Spleen (tissue), 11 donors: ENCODE measurements at regions not wholly inside any gene's neighbourhood (a gene's known extent, or its start where the extent isn't known, plus 50 kb on each side); places are given as distances from the start of the nearest gene placed in this dataset.
"Not testable (repeated sequence)": the region's sequence is repeated elsewhere in the genome, so short reads cannot be mapped to it uniquely, and the experiment has no call there.

ENCODE experiments used
- DNase-seq: peaks from one replicate; pipeline ENCODE4 v3.0.0-alpha.2; 2020
- H3K27ac ChIP-seq, 8 donors: fragments of 200-600 bp; sonication (generic) in 7 of 8; 1 replicate in 4 of 8; 2 replicates in 4 of 8; pipeline versions ENCODE4 v1.5.0 to v1.8.0; 2016 to 2021; ENCODE audit warnings: inconsistent platforms in 4 of 8, mild to moderate bottlenecking in 4 of 8, moderate library complexity in 1 of 8
- H3K27me3 ChIP-seq, 7 donors: fragments of 200-600 bp; sonication (generic) in 6 of 7; replicated peaks in 1 of 7; 1 replicate in 4 of 7; 2 replicates in 3 of 7; pipeline versions ENCODE4 v1.5.0 to v1.8.0; 2016 to 2021; ENCODE audit warnings: inconsistent platforms in 3 of 7, mild to moderate bottlenecking in 1 of 7
- H3K36me3 ChIP-seq, 6 donors: fragments of 200-600 bp; sonication (generic) in 5 of 6; 1 replicate in 4 of 6; 2 replicates in 2 of 6; pipeline versions ENCODE4 v1.5.0 to v1.8.0; 2016 to 2021; ENCODE audit warnings: inconsistent platforms in 2 of 6
- H3K4me1 ChIP-seq, 6 donors: fragments of 200-600 bp; sonication (generic) in 5 of 6; 1 replicate in 3 of 6; 2 replicates in 3 of 6; pipeline versions ENCODE4 v1.5.0 to v1.8.0; 2016 to 2021; ENCODE audit warnings: inconsistent platforms in 3 of 6
- H3K4me3 ChIP-seq, 8 donors: fragments of 200-600 bp; sonication (generic) in 7 of 8; 1 replicate in 4 of 8; 2 replicates in 4 of 8; pipeline versions ENCODE4 v1.5.0 to v1.8.0; 2016 to 2021; ENCODE audit warnings: inconsistent platforms in 4 of 8, mild to moderate bottlenecking in 4 of 8, moderate library complexity in 2 of 8
- H3K9me3 ChIP-seq, 8 donors: fragments of 200-600 bp; sonication (generic) in 7 of 8; 1 replicate in 4 of 8; 2 replicates in 4 of 8; pipeline versions ENCODE4 v1.5.0 to v1.8.0; 2016 to 2021; ENCODE audit warnings: inconsistent platforms in 4 of 8
- CTCF ChIP-seq, 11 experiments: fragments of 200-600 bp in 7 of 11; fragments of 450-650 bp in 4 of 11; sonication (generic) in 4 of 11; IDR thresholded peaks in 8 of 11; conservative IDR thresholded peaks in 3 of 11; 1 replicate in 7 of 11; 2 replicates in 4 of 11; pipeline versions ENCODE4 v1.4.0 to v1.8.0; 2016 to 2021; ENCODE audit warnings: antibody characterized with exemption in 11 of 11, inconsistent platforms in 4 of 11, mild to moderate bottlenecking in 1 of 11
- POLR2A ChIP-seq, 3 donors: fragments of 450-650 bp; IDR thresholded peaks; one replicate each; pipeline ENCODE4 v1.5.1; 2017; ENCODE audit warnings: antibody characterized with exemption in 3 of 3, mild to moderate bottlenecking in 1 of 3
- POLR2AphosphoS5 ChIP-seq, 3 donors: sonication (generic); formaldehyde crosslinking; IDR thresholded peaks; one replicate each; pipeline ENCODE4 v1.5.1; 2017; ENCODE audit warnings: antibody characterized with exemption in 3 of 3
- whole genome bisulfite sequencing, 5 donors: extraction: QIAGEN DNeasy Blood & Tissue Kit in 3 of 5; methylation state at CpG; one replicate each; pipeline versions ENCODE4 v1.1.5 to v1.1.7; 2013 to 2018; 5-methylcytosine and 5-hydroxymethylcytosine counted together
- intact Hi-C: fragments of 100-400 bp; cut with DNase I; formaldehyde crosslinking; loops from one replicate; pipeline ENCODE4 v1.15.0; 2023; ENCODE audit warnings: low total_unique reads
- donor health status: healthy with polysubstance abuse.
- donor health status: DM: no; HTN: no; CAD: no; lungs with moderate emphysema.
- donor health status: DM: no; HTN: no; CAD: no.
- donor health status: Bipolar disorder and iron deficiency.
- donor health status: healthy.
- donor health status: DM: no; HTN: no; CAD: no.
- donor health status: DM: yes; HTN: yes; CAD: no.

GRCh38 chr7:65276822-65277221 lies 96.8 kb upstream of the ZNF92 start:
- no peak overlapping the region for H3K27ac ChIP-seq
- intact Hi-C loops = no loop called here
- peaks cover 0 to 64% (median 5%) of the 10 kb centered on the region in 7 donors for H3K27me3 ChIP-seq
- no peak for DNase-seq
- peaks cover 0 to 35% (median 26%) of the 10 kb centered on the region in 8 donors for H3K9me3 ChIP-seq
- H3K4me3 ChIP-seq = no peak overlapping the region
- TF ChIP-seq CTCF (IDR thresholded peaks at IDR 0.05 in 8 of 11, conservative IDR thresholded peaks at IDR 0.05 in 3 of 11) (no peak), POLR2A (IDR thresholded peaks at IDR 0.05) (no peak)
- H3K4me1 ChIP-seq = no peaks in the 10 kb centered on the region
- no peaks in the 10 kb centered on the region for H3K36me3 ChIP-seq

- H3K4me3 ChIP-seq, H3K36me3 ChIP-seq, intact Hi-C loops, DNase-seq, H3K27ac ChIP-seq: not testable (repeated sequence)
- peaks cover 0 to 27% (median 25%) of the 10 kb centered on the region in 8 donors for H3K9me3 ChIP-seq
- 89 to 100% (median 93%) methylated on average over 2 of the region's 2 CpGs for WGBS, 5 donors
- H3K27me3 ChIP-seq = peaks cover 0 to 71% (median 34%) of the 10 kb centered on the region in 7 donors
- peaks cover 7 to 13% (median 11%) of the 10 kb centered on the region in 6 donors for H3K4me1 ChIP-seq
These were observed 102.2 kb upstream of the ZNF92 start for GRCh38 chr7:65271502-65271901.

DNA sequence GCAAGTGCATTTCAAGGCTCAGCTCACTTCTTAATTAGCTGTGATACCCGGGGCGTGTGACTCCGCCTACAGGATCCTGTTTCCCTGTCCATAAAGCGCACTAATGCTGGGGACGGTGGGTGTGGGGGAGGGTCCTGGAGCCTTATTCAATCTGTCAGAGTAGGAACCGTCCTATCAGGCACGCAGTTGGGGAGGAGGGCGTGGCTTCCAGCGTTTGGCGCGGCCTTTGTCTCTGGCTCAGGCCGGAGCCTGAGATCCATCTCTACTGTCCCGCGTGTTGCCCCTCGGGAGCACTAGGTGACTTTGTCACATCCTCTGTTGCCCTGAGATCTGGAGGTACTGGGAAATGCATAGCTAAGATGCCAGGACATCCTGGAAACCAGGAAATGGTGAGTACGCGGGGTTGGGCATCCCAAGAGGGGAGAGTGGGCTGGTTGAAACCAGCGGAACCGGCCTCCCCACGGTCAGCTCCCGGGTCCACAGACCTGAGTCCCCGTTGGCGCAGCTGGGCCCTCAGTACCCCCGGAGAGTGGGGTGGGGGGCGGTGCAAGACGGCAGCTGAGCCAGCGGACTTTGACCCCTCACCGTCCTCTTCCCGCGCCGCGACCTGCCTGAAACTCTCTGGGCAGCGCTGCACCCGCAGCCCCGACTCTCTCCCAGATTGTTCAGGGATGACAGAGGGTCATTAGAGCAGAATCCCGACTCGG lies 104.4 kb upstream of the ZNF92 start:
- intact Hi-C loops = no loop called here
- Histone ChIP-seq H3K36me3 (no peaks in the 10 kb centered on the region), H3K27me3 (peaks cover 0 to 56% (median 34%) of the 10 kb centered on the region in 7 donors), H3K4me3 (peak overlapping the region in 7 of 8 donors; percentile 0 to 62 (median 30)), H3K4me1 (peaks cover 7 to 13% (median 11%) of the 10 kb centered on the region in 6 donors), H3K27ac (no peak overlapping the region), H3K9me3 (peaks cover 0 to 6% (median 3%) of the 10 kb centered on the region in 8 donors)
- TF ChIP-seq POLR2A (IDR thresholded peaks at IDR 0.05) (no peak), POLR2AphosphoS5 (IDR thresholded peaks at IDR 0.05) (no peak), CTCF (IDR thresholded peaks at IDR 0.05 in 8 of 11, conservative IDR thresholded peaks at IDR 0.05 in 3 of 11) (no peak)
- DNase-seq = no peak
- 1 to 4% (median 2%) methylated on average over 33 to 37 of the region's 37 CpGs for WGBS, 5 donors

GRCh38 chr7:65268782-65269149 lies 104.9 kb upstream of the ZNF92 start:
- H3K27me3 ChIP-seq = peaks cover 0 to 52% (median 34%) of the 10 kb centered on the region in 7 donors
- H3K36me3 ChIP-seq = no peaks in the 10 kb centered on the region
- intact Hi-C loops = no loop called here
- peaks cover 0 to 5% (median 0%) of the 10 kb centered on the region in 8 donors for H3K9me3 ChIP-seq
- peak overlapping the region in 3 of 8 donors; percentile 30 to 62 (median 45) for H3K4me3 ChIP-seq
- H3K4me1 ChIP-seq = peaks cover 7 to 16% (median 11%) of the 10 kb centered on the region in 6 donors
- no peak for DNase-seq
- WGBS, 5 donors = 40 to 56% (median 42%) methylated on average over 3 of the region's 3 CpGs
- no peak for TF ChIP-seq POLR2A (IDR thresholded peaks at IDR 0.05)
- TF ChIP-seq POLR2AphosphoS5 (IDR thresholded peaks at IDR 0.05) = no peak
- no peak for TF ChIP-seq CTCF (IDR thresholded peaks at IDR 0.05 in 8 of 11, conservative IDR thresholded peaks at IDR 0.05 in 3 of 11)
- no peak overlapping the region for H3K27ac ChIP-seq
